WTC11 (cell line): ENCODE measurements at regions not wholly inside any gene's neighbourhood (a gene's known extent, or its start where the extent isn't known, plus 50 kb on each side); places are given as distances from the start of the nearest gene placed in this dataset.

Source experiments
- ATF3 ChIP-seq: sonication (generic); formaldehyde crosslinking; conservative IDR thresholded peaks from 2 replicates; pipeline ENCODE4 v1.8.1; 2022; ENCODE audit warnings: mild to moderate bottlenecking, missing genetic modification reagents
- CTCF ChIP-seq: fragments of 200-600 bp; IDR thresholded peaks from 2 replicates; pipeline ENCODE4 v1.8.0; 2022; ENCODE audit warnings: antibody characterized with exemption
- E2F1 ChIP-seq: sonication (generic); formaldehyde crosslinking; IDR thresholded peaks from 2 replicates; pipeline ENCODE4 v1.8.0; 2022; ENCODE audit warnings: mild to moderate bottlenecking, missing genetic modification reagents
- ERG ChIP-seq: fragments of 250-450 bp; sonication (Bioruptor Pico); IDR thresholded peaks from 2 replicates; pipeline ENCODE4 v1.8.0; 2021; ENCODE audit warnings: mild to moderate bottlenecking
- IRF2 ChIP-seq: sonication (generic); formaldehyde crosslinking; IDR thresholded peaks from 2 replicates; pipeline ENCODE4 v1.8.0; 2022; ENCODE audit warnings: low read depth, missing genetic modification reagents, borderline replicate concordance
- PREB ChIP-seq: sonication (generic); formaldehyde crosslinking; IDR thresholded peaks from 2 replicates; pipeline ENCODE4 v1.8.1; 2022; ENCODE audit warnings: mild to moderate bottlenecking, missing genetic modification reagents, moderate library complexity, borderline replicate concordance
- microRNA-seq: library from miRNA; unstranded; fragments of <30 nt; microRNA quantifications from one replicate; pipeline ENCODE4 v1.2.0, GENCODE V29; 2022; ENCODE audit warnings: borderline number of aligned reads

- TF ChIP-seq CTCF (no peak), ERG (CRISPR knock-in tag) (no peak), PREB (no peak), ATF3 (no peak), E2F1 (CRISPR knock-in tag) (no peak), IRF2 (CRISPR knock-in tag) (no peak)
Observed at GRCh38 chr11:70954471-70954870, 297.9 kb downstream of the SHANK2 start (continued).

Small RNA genes lying in the stretch of these regions (microRNA-seq; reads per million reads assigned to microRNA genes)
- gene MIR3664 = 8.4 reads per million, percentile 23 among the genes with 10 or more reads in this experiment
